NCI-H1092 treated with DMSO at 0.1 percent for 48 hours (cell line): ENCODE measurements at regions not wholly inside any gene's neighbourhood (a gene's known extent, or its start where the extent isn't known, plus 50 kb on each side); places are given as distances from the start of the nearest gene placed in this dataset.
"Not testable (repeated sequence)": the region's sequence is repeated elsewhere in the genome, so short reads cannot be mapped to it uniquely, and the experiment has no call there.

Experiments
- DNase-seq: peaks from one replicate; lab custom pipeline; 2025; lab: John Stamatoyannopoulos, UW

GRCh38 chr2:95654897-95655296, 63.1 kb downstream of the TRIM43 start:
- DNase-seq, result not testable (repeated sequence)

GRCh38 chr2:95656553-95656952, 64.8 kb downstream of the TRIM43 start:
- not testable (repeated sequence) for DNase-seq

- DNase-seq, result not testable (repeated sequence)
These were observed 66.1 kb downstream of the TRIM43 start for GRCh38 chr2:95657937-95658336.

- DNase-seq, result not testable (repeated sequence)
These were observed 69.2 kb downstream of the TRIM43 start for GRCh38 chr2:95660766-95661562.

- not testable (repeated sequence) for DNase-seq
These were observed 72.0 kb downstream of the TRIM43 start for GRCh38 chr2:95663471-95664441.

GRCh38 chr2:95666636-95667035, 74.8 kb downstream of the TRIM43 start:
- DNase-seq, result not testable (repeated sequence)

- no peak for DNase-seq
These were observed 75.7 kb downstream of the TRIM43 start for GRCh38 chr2:95667480-95667879.

- DNase-seq, result not testable (repeated sequence)
These were observed 77.1 kb downstream of the TRIM43 start for GRCh38 chr2:95668934-95669333.

GRCh38 chr2:95669441-95669991, 77.7 kb downstream of the TRIM43 start:
- DNase-seq, result no peak

- DNase-seq, result no peak
These were observed 78.4 kb downstream of the TRIM43 start for GRCh38 chr2:95670167-95670566.

GRCh38 chr2:95670686-95671085, 78.9 kb downstream of the TRIM43 start:
- DNase-seq, result no peak

- not testable (repeated sequence) for DNase-seq
These were observed 79.4 kb downstream of the TRIM43 start for GRCh38 chr2:95671171-95671570.

GRCh38 chr2:95671992-95672391, 80.2 kb downstream of the TRIM43 start:
- DNase-seq, result not testable (repeated sequence)

GRCh38 chr2:95672500-95672899, 80.7 kb downstream of the TRIM43 start:
- DNase-seq, result not testable (repeated sequence)

GRCh38 chr2:95674186-95674585, 82.4 kb downstream of the TRIM43 start:
- DNase-seq, result no peak

- DNase-seq, result not testable (repeated sequence)
These were observed 84.8 kb downstream of the TRIM43 start for GRCh38 chr2:95676573-95676972.

- no peak for DNase-seq
These were observed 85.5 kb downstream of the TRIM43 start for GRCh38 chr2:95677346-95677745.

- not testable (repeated sequence) for DNase-seq
These were observed 86.0 kb downstream of the TRIM43 start for GRCh38 chr2:95677833-95678232.

GRCh38 chr2:95681158-95681557, 89.4 kb downstream of the TRIM43 start:
- DNase-seq, result not testable (repeated sequence)

GRCh38 chr2:95681589-95682081, 89.8 kb downstream of the TRIM43 start:
- DNase-seq, result not testable (repeated sequence)

- DNase-seq, result not testable (repeated sequence)
These were observed 91.2 kb downstream of the TRIM43 start for GRCh38 chr2:95682889-95683517.

GRCh38 chr2:95685513-95685912, 93.7 kb downstream of the TRIM43 start:
- no peak for DNase-seq
